ENCODE measurements at regions not wholly inside any gene's neighbourhood (a gene's known extent, or its start where the extent isn't known, plus 50 kb on each side); places are given as distances from the start of the nearest gene placed in this dataset.

DNA sequence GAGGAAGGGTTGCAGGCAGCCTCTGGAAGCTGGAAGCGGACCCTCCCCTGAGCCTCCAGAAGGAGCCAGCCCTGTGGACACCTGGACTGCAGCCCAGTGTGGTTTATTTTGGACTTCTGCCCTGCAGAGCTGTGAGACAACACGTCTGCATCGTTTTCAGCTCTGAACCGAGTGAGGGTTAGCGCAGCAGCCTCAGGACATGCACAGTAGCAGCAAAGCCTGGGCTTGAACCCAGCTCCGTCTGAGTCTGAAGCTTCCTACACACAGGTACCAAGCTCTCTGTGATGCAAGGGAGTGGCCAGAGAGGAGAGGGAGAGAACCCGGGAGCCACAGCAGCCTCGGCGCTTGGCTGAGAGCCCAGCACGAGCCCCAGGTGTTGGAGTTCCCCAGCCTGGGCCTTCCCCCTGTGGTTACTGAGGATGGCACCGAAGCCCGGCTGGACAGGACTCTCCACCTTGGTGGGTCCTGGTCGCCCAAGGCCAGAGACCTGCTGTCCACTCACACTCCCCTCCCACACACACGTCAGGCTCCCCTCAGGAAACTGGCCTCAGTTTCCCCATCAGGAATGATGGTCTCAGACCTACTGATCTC is 128.2 kb downstream of the OLFM1 start:
- H4K91ac ChIP-seq (ENCODE audit: low read depth, low read length) = no peak overlapping the region
- no peak overlapping the region for H2AK5ac ChIP-seq (ENCODE audit: low read length)
- no peak overlapping the region for H3K9ac ChIP-seq (ENCODE audit: low read length)
- H3K4me1 ChIP-seq (ENCODE audit: control insufficient read depth in 1 of 2, insufficient read depth in 2 of 2, low read length in 2 of 2) = no peaks in the 10 kb centered on the region
- peaks cover 9% of the 10 kb centered on the region for H3K9me3 ChIP-seq (ENCODE audit: insufficient read depth, low read depth, low read length)
- H3K36me3 ChIP-seq (ENCODE audit: control insufficient read depth in 1 of 2, insufficient read depth in 2 of 2, low read length in 2 of 2) = no peaks in the 10 kb centered on the region
- no peak overlapping the region for H2BK12ac ChIP-seq (ENCODE audit: low read length)
- H2AFZ ChIP-seq (ENCODE audit: insufficient read depth, low read length, poor library complexity) = no peak overlapping the region
- H3K79me1 ChIP-seq (ENCODE audit: low read length) = no peaks in the 10 kb centered on the region
- H2BK120ac ChIP-seq (ENCODE audit: insufficient read depth, low read length, poor library complexity) = no peak overlapping the region
- DNase-seq = no peak
- H3K79me2 ChIP-seq (ENCODE audit: control insufficient read depth, insufficient read depth, low read length, poor library complexity) = no peaks in the 10 kb centered on the region
- no peak overlapping the region for H3K18ac ChIP-seq (ENCODE audit: low read length)
- H4K8ac ChIP-seq (ENCODE audit: low read depth, low read length) = no peak overlapping the region
- no peak overlapping the region for H3K23ac ChIP-seq (ENCODE audit: low read length)
- no peak overlapping the region for H2BK5ac ChIP-seq (ENCODE audit: low read depth, low read length, poor library complexity)
- H4K12ac ChIP-seq (ENCODE audit: low read depth, low read length) = no peak overlapping the region
- H3K4ac ChIP-seq (ENCODE audit: low read depth, low read length) = no peak overlapping the region
- H3K4me2 ChIP-seq (ENCODE audit: low read length) = no peak overlapping the region
- no peaks in the 10 kb centered on the region for H3K27me3 ChIP-seq (ENCODE audit: insufficient read depth, low read length)
- no peak overlapping the region for H3K27ac ChIP-seq (ENCODE audit: low read depth, low read length)
- no peak overlapping the region for H3K14ac ChIP-seq (ENCODE audit: low read length)
- H3K4me3 ChIP-seq (ENCODE audit: low read depth, low read length) = no peak overlapping the region
- no CpG with 5 or more reads among the region's 14 CpGs for WGBS (ENCODE audit: extremely low coverage, insufficient coverage, insufficient read length)

DNA sequence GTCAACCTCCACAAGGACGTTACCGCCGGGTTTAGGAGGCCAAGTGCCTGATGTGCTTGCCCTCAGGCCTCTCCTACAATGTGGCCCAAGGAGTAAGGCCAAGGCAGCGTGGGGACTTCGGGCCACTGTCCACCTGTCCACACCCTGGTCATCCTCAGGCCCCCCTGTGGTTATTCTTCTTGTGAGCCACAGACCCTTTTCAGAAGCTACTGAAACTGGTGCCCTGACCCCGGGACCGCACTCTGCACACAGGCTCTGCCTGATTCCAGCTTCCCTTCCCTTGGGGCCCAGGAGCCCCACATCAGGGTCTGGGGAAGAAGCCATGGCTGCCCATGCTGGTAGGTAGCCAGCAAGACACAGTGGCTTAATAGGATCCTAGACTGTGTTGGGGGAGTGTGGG is 128.8 kb downstream of the OLFM1 start:
- Histone ChIP-seq H3K79me2 (ENCODE audit: control insufficient read depth, insufficient read depth, low read length, poor library complexity) (no peaks in the 10 kb centered on the region), H2BK120ac (ENCODE audit: insufficient read depth, low read length, poor library complexity) (no peak overlapping the region), H3K14ac (ENCODE audit: low read length) (no peak overlapping the region), H3K79me1 (ENCODE audit: low read length) (no peaks in the 10 kb centered on the region), H2BK12ac (ENCODE audit: low read length) (no peak overlapping the region), H4K12ac (ENCODE audit: low read depth, low read length) (no peak overlapping the region), H3K36me3 (ENCODE audit: control insufficient read depth in 1 of 2, insufficient read depth in 2 of 2, low read length in 2 of 2) (no peaks in the 10 kb centered on the region), H3K27ac (ENCODE audit: low read depth, low read length) (no peak overlapping the region), H3K9ac (ENCODE audit: low read length) (no peak overlapping the region), H2AK5ac (ENCODE audit: low read length) (no peak overlapping the region), H3K18ac (ENCODE audit: low read length) (no peak overlapping the region), H3K23ac (ENCODE audit: low read length) (no peak overlapping the region), H2AFZ (ENCODE audit: insufficient read depth, low read length, poor library complexity) (no peak overlapping the region), H2BK5ac (ENCODE audit: low read depth, low read length, poor library complexity) (no peak overlapping the region), H3K4me2 (ENCODE audit: low read length) (no peak overlapping the region), H3K27me3 (ENCODE audit: insufficient read depth, low read length) (no peaks in the 10 kb centered on the region), H3K4ac (ENCODE audit: low read depth, low read length) (no peak overlapping the region), H4K91ac (ENCODE audit: low read depth, low read length) (no peak overlapping the region), H4K8ac (ENCODE audit: low read depth, low read length) (no peak overlapping the region), H3K4me1 (ENCODE audit: control insufficient read depth in 1 of 2, insufficient read depth in 2 of 2, low read length in 2 of 2) (no peaks in the 10 kb centered on the region), H3K9me3 (ENCODE audit: insufficient read depth, low read depth, low read length) (peaks cover 4% of the 10 kb centered on the region), H3K4me3 (ENCODE audit: low read depth, low read length) (no peak overlapping the region)
- no CpG with 5 or more reads among the region's 7 CpGs for WGBS (ENCODE audit: extremely low coverage, insufficient coverage, insufficient read length)
- no peak for DNase-seq

DNA sequence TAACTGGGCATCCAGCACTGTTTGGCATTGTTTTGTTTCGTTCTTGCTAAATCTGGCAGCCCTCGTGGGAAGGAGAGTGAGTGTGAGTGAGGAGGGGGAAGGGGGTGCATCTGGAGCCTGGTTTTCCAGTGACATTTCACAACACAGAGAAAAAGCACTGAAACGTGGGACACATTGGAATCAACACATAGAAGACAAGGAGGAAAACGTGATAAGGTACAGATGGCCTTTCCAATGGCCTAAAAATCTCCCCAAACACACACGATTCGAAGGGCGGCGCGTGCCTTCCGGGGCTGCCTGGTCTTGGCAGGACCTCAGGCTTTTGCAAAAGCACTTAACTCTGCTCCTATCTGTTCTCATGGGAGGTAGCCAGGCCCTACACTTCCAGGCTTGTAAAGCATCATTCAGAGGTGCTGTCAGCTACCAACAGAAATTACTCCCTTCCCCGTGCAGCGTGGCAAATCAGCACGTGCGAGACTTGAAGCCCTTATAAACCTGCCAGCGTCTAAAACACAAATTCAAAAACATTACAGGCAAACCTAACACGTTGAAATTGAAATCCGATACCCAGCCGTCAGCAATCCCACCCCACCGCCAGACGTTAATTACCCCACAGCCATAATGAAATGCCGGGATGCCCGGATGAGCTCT is 129.4 kb downstream of the OLFM1 start:
- Histone ChIP-seq H3K36me3 (ENCODE audit: control insufficient read depth in 1 of 2, insufficient read depth in 2 of 2, low read length in 2 of 2) (no peaks in the 10 kb centered on the region), H3K9ac (ENCODE audit: low read length) (no peak overlapping the region), H2BK12ac (ENCODE audit: low read length) (no peak overlapping the region), H4K12ac (ENCODE audit: low read depth, low read length) (no peak overlapping the region), H3K23ac (ENCODE audit: low read length) (no peak overlapping the region), H3K4me2 (ENCODE audit: low read length) (no peak overlapping the region), H3K14ac (ENCODE audit: low read length) (no peak overlapping the region), H2AK5ac (ENCODE audit: low read length) (no peak overlapping the region), H3K9me3 (ENCODE audit: insufficient read depth, low read depth, low read length) (peaks cover 2% of the 10 kb centered on the region), H3K27me3 (ENCODE audit: insufficient read depth, low read length) (no peaks in the 10 kb centered on the region), H3K4me3 (ENCODE audit: low read depth, low read length) (no peak overlapping the region), H2BK120ac (ENCODE audit: insufficient read depth, low read length, poor library complexity) (no peak overlapping the region), H3K27ac (ENCODE audit: low read depth, low read length) (no peak overlapping the region), H3K4ac (ENCODE audit: low read depth, low read length) (no peak overlapping the region), H4K8ac (ENCODE audit: low read depth, low read length) (no peak overlapping the region), H4K91ac (ENCODE audit: low read depth, low read length) (no peak overlapping the region), H3K79me2 (ENCODE audit: control insufficient read depth, insufficient read depth, low read length, poor library complexity) (no peaks in the 10 kb centered on the region), H3K18ac (ENCODE audit: low read length) (no peak overlapping the region), H2AFZ (ENCODE audit: insufficient read depth, low read length, poor library complexity) (no peak overlapping the region), H3K79me1 (ENCODE audit: low read length) (no peaks in the 10 kb centered on the region), H3K4me1 (ENCODE audit: control insufficient read depth in 1 of 2, insufficient read depth in 2 of 2, low read length in 2 of 2) (no peaks in the 10 kb centered on the region), H2BK5ac (ENCODE audit: low read depth, low read length, poor library complexity) (no peak overlapping the region)
- WGBS (ENCODE audit: extremely low coverage, insufficient coverage, insufficient read length) = no CpG with 5 or more reads among the region's 22 CpGs
- no peak for DNase-seq

DNA sequence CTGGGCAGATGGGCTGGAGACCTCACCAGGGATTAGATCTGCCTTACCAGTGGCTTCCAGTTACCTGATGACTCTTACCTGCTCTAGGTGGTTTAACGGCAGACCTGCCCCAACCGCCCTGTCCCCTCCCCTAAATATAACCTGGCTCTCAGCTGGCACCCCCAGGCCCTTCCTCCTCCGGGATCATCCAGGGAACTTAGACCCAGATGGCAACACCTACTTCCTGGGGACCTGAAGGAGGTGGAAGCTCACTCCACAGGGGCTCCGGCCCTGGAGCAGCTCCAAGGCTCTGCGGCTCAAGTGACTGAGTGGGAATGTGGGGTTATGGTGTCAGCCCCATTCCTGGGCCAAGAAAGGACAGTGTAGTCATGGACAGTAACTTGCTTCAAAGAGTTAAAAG is 130.4 kb downstream of the OLFM1 start:
- no peak overlapping the region for H2BK12ac ChIP-seq (ENCODE audit: low read length)
- H3K9me3 ChIP-seq (ENCODE audit: insufficient read depth, low read depth, low read length) = no peaks in the 10 kb centered on the region
- no CpG with 5 or more reads among the region's 5 CpGs for WGBS (ENCODE audit: extremely low coverage, insufficient coverage, insufficient read length)
- no peak overlapping the region for H3K27ac ChIP-seq (ENCODE audit: low read depth, low read length)
- H4K91ac ChIP-seq (ENCODE audit: low read depth, low read length) = no peak overlapping the region
- no peak overlapping the region for H4K12ac ChIP-seq (ENCODE audit: low read depth, low read length)
- no peak overlapping the region for H2AK5ac ChIP-seq (ENCODE audit: low read length)
- H3K79me2 ChIP-seq (ENCODE audit: control insufficient read depth, insufficient read depth, low read length, poor library complexity) = no peaks in the 10 kb centered on the region
- no peak overlapping the region for H3K4me2 ChIP-seq (ENCODE audit: low read length)
- no peak overlapping the region for H3K4me3 ChIP-seq (ENCODE audit: low read depth, low read length)
- no peak overlapping the region for H2BK120ac ChIP-seq (ENCODE audit: insufficient read depth, low read length, poor library complexity)
- H3K36me3 ChIP-seq (ENCODE audit: control insufficient read depth in 1 of 2, insufficient read depth in 2 of 2, low read length in 2 of 2) = no peaks in the 10 kb centered on the region
- H3K27me3 ChIP-seq (ENCODE audit: insufficient read depth, low read length) = no peaks in the 10 kb centered on the region
- H3K14ac ChIP-seq (ENCODE audit: low read length) = no peak overlapping the region
- no peak for DNase-seq
- H2AFZ ChIP-seq (ENCODE audit: insufficient read depth, low read length, poor library complexity) = no peak overlapping the region
- no peak overlapping the region for H3K23ac ChIP-seq (ENCODE audit: low read length)
- H4K8ac ChIP-seq (ENCODE audit: low read depth, low read length) = no peak overlapping the region
- H3K18ac ChIP-seq (ENCODE audit: low read length) = no peak overlapping the region
- H3K4ac ChIP-seq (ENCODE audit: low read depth, low read length) = no peak overlapping the region
- H3K79me1 ChIP-seq (ENCODE audit: low read length) = no peaks in the 10 kb centered on the region
- H3K9ac ChIP-seq (ENCODE audit: low read length) = no peak overlapping the region
- no peaks in the 10 kb centered on the region for H3K4me1 ChIP-seq (ENCODE audit: control insufficient read depth in 1 of 2, insufficient read depth in 2 of 2, low read length in 2 of 2)
- no peak overlapping the region for H2BK5ac ChIP-seq (ENCODE audit: low read depth, low read length, poor library complexity)

All from trophoblast cell (in vitro differentiated cells and primary cell).